Left ventricle myocardium inferior (tissue), 1 donor: ENCODE measurements at regions not wholly inside any gene's neighbourhood (a gene's known extent, or its start where the extent isn't known, plus 50 kb on each side); places are given as distances from the start of the nearest gene placed in this dataset.

Experiments
- DNase-seq: peaks from one replicate; pipeline ENCODE4 v3.0.0-alpha.2; 2020
- H3K27ac ChIP-seq: fragments of 200-600 bp; replicated peaks from 2 replicates; pipeline ENCODE4 v1.8.0; 2021
- H3K27me3 ChIP-seq: fragments of 200-600 bp; 2 replicates; pipeline ENCODE4 v1.8.0; 2021; ENCODE audit warnings: low read depth
- H3K36me3 ChIP-seq: fragments of 200-600 bp; 2 replicates; pipeline ENCODE4 v1.8.0; 2021
- H3K4me1 ChIP-seq: fragments of 200-600 bp; 2 replicates; pipeline ENCODE4 v1.8.0; 2021
- H3K4me3 ChIP-seq: fragments of 200-600 bp; 2 replicates; pipeline ENCODE4 v1.8.0; 2021; ENCODE audit warnings: mild to moderate bottlenecking, moderate library complexity
- H3K9me3 ChIP-seq: fragments of 200-600 bp; replicated peaks from 2 replicates; pipeline ENCODE4 v1.8.0; 2021
- intact Hi-C: fragments of 100-400 bp; cut with micrococcal nuclease; formaldehyde crosslinking; loops from one replicate; pipeline ENCODE4 v1.11.0; 2022
- TF ChIP-seq, protein P1 (sequence below): fragments of 200-600 bp; IDR thresholded peaks from 2 replicates; pipeline ENCODE4 v1.8.0; 2021; ENCODE audit warnings: antibody characterized with exemption, mild to moderate bottlenecking, borderline replicate concordance
- donor health status: DM: no; HTN: yes; CAD: no; lungs with severe emphysema.

DNA sequence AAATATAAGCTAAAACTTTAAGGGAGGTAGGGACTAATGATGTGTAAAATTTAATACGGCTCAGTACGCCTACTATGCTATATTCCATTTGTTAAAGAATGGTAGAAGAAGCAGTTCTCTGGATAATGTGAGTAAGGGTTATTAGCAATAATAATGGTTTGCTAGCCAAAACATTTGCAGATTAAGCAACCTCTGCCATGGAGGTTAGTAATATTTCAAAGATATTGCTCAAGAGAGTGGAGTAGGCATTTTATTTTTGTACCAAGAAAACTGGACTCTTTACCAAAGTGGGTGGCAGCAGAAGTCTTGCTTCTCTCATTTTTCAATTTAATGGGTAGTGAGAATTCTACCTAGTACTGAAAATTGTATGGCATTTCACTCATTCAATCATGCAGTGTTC, 158.9 kb upstream of the TMEM106B start:
- intact Hi-C loops: no loop called here
- H3K36me3 ChIP-seq: no peaks in the 10 kb centered on the region

DNA sequence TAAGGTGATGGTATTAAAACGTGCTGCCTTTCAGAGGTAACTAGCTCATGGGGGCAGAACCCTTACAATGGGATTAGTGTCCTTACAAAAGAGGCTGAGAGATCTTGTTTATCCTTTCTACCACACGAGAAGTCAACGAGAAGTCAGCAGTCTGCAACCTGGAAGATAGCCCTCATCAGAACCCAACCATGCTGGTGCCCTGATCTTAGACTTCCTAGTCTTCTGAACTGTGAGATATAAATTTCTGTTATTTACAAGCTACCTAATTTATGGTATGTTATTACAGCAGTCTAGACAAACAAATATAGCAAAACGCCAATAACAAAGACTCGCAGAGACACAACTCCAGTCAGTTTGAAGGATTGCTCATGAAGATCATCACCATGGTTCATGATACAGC, 157.5 kb upstream of the TMEM106B start:
- H3K27me3 ChIP-seq: no peaks in the 10 kb centered on the region

More for the DNA sequence above, 158.9 kb upstream of the TMEM106B start:
- TF ChIP-seq, protein P1, sequence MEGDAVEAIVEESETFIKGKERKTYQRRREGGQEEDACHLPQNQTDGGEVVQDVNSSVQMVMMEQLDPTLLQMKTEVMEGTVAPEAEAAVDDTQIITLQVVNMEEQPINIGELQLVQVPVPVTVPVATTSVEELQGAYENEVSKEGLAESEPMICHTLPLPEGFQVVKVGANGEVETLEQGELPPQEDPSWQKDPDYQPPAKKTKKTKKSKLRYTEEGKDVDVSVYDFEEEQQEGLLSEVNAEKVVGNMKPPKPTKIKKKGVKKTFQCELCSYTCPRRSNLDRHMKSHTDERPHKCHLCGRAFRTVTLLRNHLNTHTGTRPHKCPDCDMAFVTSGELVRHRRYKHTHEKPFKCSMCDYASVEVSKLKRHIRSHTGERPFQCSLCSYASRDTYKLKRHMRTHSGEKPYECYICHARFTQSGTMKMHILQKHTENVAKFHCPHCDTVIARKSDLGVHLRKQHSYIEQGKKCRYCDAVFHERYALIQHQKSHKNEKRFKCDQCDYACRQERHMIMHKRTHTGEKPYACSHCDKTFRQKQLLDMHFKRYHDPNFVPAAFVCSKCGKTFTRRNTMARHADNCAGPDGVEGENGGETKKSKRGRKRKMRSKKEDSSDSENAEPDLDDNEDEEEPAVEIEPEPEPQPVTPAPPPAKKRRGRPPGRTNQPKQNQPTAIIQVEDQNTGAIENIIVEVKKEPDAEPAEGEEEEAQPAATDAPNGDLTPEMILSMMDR: no peak
- H3K27ac ChIP-seq: no peak overlapping the region
- no peaks in the 10 kb centered on the region for H3K27me3 ChIP-seq
- H3K9me3 ChIP-seq: peaks cover 24% of the 10 kb centered on the region
- no peak overlapping the region for H3K4me3 ChIP-seq
- H3K4me1 ChIP-seq: no peaks in the 10 kb centered on the region
- no peak for DNase-seq

DNA sequence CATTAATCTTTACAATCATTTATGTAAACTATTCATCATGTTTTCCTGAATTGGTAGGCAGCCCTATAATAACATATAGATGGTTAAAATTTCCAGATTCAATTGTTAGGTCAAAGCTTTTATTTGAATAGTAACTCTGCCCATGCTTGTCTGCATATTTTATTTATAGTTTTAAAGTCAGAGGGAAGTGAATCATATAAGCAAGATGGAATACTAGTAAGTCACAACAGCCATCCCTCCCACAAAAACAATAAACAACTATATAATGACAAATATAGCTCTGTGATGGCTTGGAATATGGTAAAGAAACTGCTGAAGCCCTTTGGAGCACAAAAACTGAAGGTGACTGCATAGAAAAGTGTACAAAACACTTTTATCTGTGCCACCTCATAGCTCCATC, 156.3 kb upstream of the TMEM106B start:
- H3K27ac ChIP-seq: no peak overlapping the region
- no peak for DNase-seq

More for the DNA sequence above, 157.5 kb upstream of the TMEM106B start:
- DNase-seq: no peak
- TF ChIP-seq, protein P1: no peak
- H3K27ac ChIP-seq: no peak overlapping the region
- H3K36me3 ChIP-seq: no peaks in the 10 kb centered on the region
- intact Hi-C loops: no loop called here
- H3K4me1 ChIP-seq: no peaks in the 10 kb centered on the region
- H3K9me3 ChIP-seq: peaks cover 33% of the 10 kb centered on the region
- no peak overlapping the region for H3K4me3 ChIP-seq

DNA sequence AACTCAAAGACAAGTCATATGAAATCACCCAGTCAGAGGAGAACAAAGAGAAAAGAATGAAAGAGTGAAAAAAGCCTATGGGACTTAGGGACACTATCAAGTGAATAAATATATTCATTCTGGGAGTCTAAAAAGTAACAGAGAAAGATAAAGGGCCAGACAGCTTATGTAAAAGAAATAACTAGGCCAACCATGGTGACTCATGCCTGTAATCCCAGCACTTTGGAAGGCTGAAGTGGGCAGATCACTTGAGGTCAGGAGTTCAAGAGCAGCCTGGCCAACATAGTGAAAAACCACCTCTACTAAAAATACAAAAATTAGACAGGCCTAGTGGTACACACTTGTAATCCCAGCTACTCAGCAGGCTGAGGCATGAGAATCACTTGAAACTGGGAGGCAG, 154.7 kb upstream of the TMEM106B start:
- Histone ChIP-seq H3K9me3 (peaks cover 33% of the 10 kb centered on the region), H3K4me3 (no peak overlapping the region), H3K27ac (no peak overlapping the region), H3K27me3 (no peaks in the 10 kb centered on the region), H3K36me3 (no peaks in the 10 kb centered on the region), H3K4me1 (no peaks in the 10 kb centered on the region)
- no peak for DNase-seq
- intact Hi-C loops: no loop called here
- TF ChIP-seq, protein P1: no peak

More for the DNA sequence above, 156.3 kb upstream of the TMEM106B start:
- intact Hi-C loops: no loop called here
- TF ChIP-seq, protein P1: no peak
- Histone ChIP-seq H3K4me3 (no peak overlapping the region), H3K36me3 (no peaks in the 10 kb centered on the region), H3K27me3 (no peaks in the 10 kb centered on the region), H3K4me1 (no peaks in the 10 kb centered on the region), H3K9me3 (peaks cover 33% of the 10 kb centered on the region)

DNA sequence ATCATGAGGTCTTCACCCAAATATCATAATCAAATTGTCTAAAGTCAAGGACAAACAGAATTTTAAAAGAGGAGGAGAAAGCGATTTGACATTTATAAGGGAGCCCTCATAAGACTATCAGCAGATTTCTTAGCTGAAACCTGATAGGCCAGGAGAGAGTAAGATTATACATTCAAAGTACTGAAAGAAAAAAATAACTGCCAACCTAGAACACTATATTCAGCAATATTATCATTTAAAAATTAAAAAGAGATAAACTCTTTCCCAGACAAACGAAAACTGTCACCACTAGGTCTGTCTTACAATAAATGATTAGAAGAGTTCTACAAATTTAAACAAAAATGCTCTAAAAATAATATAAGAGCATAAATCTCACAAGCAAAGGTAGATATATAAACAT, 154.1 kb upstream of the TMEM106B start:
- TF ChIP-seq, protein P1: no peak
- no peak overlapping the region for H3K27ac ChIP-seq
- intact Hi-C loops: no loop called here
- no peaks in the 10 kb centered on the region for H3K36me3 ChIP-seq
- H3K9me3 ChIP-seq: peaks cover 33% of the 10 kb centered on the region
- H3K4me1 ChIP-seq: no peaks in the 10 kb centered on the region
- H3K27me3 ChIP-seq: no peaks in the 10 kb centered on the region
- no peak overlapping the region for H3K4me3 ChIP-seq
- no peak for DNase-seq

DNA sequence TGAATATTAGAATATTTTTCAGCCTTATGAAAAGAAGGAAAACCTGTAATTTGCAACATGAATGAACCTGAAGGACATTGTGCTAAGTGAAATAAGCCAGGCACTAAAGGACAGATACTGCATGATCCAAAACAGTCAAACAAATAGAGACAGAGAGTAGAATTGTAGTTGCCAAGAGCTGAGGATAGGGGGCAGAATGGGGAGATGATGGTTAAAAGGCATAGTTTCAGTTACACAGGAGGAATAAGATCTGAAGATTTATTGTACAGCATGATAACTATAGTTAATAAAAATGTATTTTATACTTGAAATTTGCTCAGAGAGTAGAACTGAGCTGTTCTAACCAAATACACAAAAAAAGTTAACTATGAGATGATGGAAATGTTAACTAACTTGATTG, 149.0 kb upstream of the TMEM106B start:
- Histone ChIP-seq H3K4me3 (no peak overlapping the region), H3K9me3 (peaks cover 11% of the 10 kb centered on the region), H3K36me3 (no peaks in the 10 kb centered on the region), H3K27ac (no peak overlapping the region), H3K27me3 (no peaks in the 10 kb centered on the region), H3K4me1 (no peaks in the 10 kb centered on the region)
- TF ChIP-seq, protein P1: no peak
- intact Hi-C loops: no loop called here
- no peak for DNase-seq
